GM13977 (cell line): ENCODE measurements at regions not wholly inside any gene's neighbourhood (a gene's known extent, or its start where the extent isn't known, plus 50 kb on each side); places are given as distances from the start of the nearest gene placed in this dataset.
"Not testable (repeated sequence)": the region's sequence is repeated elsewhere in the genome, so short reads cannot be mapped to it uniquely, and the experiment has no call there.

Experiments
- DNase-seq: peaks from one replicate; pipeline ENCODE4 v3.0.0; 2012; ENCODE audit warnings: low spot score
- in situ Hi-C: fragments of 300-500 bp; cut with MboI; formaldehyde crosslinking; loops from one replicate; pipeline ENCODE4 v1.12.0; 2022; ENCODE audit warnings: low sequenced_read_pairs, low pct_unique_long_range_greater_than_20kb, mixed read lengths, inconsistent platforms; ENCODE audit not compliant: unreplicated experiment
- TF ChIP-seq, protein P1 (sequence below): IDR thresholded peaks from 2 replicates; pipeline ENCODE4 v1.5.1; 2012; ENCODE audit warnings: mild to moderate bottlenecking, control low read depth; ENCODE audit not compliant: insufficient read depth; ENCODE audit errors: extremely low read depth, missing control alignments

DNA sequence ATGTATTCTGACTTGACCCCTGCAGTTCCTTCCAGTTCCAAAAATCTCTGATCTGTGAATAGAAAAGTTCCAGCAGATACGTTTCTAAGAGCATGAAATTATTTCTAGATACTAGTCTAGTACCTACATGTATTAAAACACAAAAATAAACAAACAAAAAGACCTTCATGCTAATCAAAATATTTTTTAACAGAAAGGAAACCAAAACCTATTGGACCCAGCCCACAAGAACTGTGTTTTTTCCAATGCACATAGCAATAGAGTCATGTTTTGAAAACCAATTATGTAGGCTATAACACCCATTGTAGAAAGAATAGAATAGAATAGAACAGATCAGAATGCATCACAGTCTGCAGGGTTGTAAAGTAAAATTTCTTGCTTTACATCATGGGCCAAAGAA is 158.6 kb upstream of the TNFAIP3 start:
- DNase-seq = no peak
- TF ChIP-seq, protein P1, sequence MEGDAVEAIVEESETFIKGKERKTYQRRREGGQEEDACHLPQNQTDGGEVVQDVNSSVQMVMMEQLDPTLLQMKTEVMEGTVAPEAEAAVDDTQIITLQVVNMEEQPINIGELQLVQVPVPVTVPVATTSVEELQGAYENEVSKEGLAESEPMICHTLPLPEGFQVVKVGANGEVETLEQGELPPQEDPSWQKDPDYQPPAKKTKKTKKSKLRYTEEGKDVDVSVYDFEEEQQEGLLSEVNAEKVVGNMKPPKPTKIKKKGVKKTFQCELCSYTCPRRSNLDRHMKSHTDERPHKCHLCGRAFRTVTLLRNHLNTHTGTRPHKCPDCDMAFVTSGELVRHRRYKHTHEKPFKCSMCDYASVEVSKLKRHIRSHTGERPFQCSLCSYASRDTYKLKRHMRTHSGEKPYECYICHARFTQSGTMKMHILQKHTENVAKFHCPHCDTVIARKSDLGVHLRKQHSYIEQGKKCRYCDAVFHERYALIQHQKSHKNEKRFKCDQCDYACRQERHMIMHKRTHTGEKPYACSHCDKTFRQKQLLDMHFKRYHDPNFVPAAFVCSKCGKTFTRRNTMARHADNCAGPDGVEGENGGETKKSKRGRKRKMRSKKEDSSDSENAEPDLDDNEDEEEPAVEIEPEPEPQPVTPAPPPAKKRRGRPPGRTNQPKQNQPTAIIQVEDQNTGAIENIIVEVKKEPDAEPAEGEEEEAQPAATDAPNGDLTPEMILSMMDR = no peak
- in situ Hi-C loops = loop anchor here (5.0 kb wide), 2 partner anchors 159 to 234 kb away; partner anchors contain the start of gene TNFAIP3

DNA sequence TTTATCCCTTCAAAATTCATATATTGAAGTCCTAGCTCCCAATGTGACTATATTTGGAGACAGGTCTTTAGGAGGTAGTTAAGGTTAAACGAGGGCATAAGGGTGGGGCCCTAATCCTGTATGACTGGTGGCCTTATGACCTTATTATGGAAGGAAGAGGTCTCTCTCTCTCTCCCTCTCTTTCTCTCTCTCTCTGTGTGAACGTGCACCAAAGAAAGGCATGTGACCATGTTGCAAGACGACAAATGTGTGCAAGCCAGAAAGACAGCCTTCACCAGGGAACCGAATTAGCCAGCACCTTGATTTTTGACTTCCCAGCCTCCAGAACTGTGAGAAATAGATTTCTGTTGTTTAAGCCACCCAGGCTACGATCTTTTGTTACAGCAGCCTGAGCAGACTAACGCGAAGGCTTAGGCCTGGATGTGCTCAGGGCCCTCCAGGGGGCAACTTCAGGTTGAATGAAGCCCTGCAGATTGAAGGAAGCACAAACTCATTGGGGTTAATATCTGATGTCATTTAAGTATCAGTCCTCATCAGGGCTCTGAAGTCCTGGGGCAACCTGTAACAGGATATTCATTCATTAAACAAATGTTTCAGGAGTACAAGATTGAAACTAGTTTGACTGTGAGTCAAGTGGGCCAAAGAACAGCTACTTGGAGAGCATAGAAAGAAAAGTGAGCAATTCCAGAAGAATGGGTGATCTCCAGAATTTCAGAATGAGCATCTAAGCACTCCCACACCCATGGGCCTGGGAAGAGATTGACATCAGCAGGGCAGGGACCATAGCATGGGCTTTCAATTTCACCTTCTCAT is 157.4 kb upstream of the TNFAIP3 start:
- in situ Hi-C loops = loop anchor here (5.0 kb wide), 2 partner anchors 158 to 233 kb away; partner anchors contain the start of gene TNFAIP3
- DNase-seq = no peak
- TF ChIP-seq, protein P1 = peak; percentile 18

DNA sequence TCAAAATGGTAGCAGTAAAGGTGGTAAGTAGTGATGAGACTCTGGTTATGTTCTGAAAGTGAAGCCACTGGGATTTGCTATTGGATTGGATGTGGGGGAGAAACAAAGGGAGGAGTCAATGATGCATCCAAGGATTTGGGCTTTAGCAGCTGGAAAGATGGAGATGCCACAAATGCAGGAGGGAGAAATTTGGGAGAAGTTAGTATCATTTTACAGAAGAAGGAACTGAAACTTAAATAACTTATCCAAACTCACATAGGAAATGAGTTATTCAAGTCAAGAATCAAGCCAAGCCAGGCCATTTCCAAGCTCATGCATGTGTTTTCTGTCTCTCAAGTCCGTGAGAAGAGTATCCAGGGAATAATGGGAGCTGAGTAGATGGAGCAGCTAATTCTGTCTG is 155.1 kb upstream of the TNFAIP3 start:
- in situ Hi-C loops = no loop called here
- TF ChIP-seq, protein P1 = no peak

DNA sequence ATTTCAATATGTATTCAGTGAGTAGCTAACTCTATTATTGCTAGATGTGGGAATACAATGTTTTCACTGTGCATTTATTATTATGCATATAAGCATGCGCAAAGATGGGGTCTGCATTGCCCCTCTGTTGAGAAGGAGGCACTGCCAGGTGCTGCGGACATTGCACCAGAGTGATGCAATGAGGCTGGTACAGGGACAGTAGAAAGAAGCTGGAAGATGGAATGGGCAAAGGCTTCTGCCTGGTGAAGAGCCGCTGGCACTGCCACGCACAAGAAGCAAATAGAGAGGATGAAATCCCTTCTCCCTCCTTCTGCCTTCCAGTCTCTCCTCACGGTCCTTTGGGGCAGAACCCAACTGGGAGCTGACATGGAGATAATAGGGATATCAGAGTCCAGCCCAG is 154.5 kb upstream of the TNFAIP3 start:
- TF ChIP-seq, protein P1 = no peak
- in situ Hi-C loops = no loop called here
- DNase-seq = no peak

More for the DNA sequence above, 155.1 kb upstream of the TNFAIP3 start:
- no peak for DNase-seq

DNA sequence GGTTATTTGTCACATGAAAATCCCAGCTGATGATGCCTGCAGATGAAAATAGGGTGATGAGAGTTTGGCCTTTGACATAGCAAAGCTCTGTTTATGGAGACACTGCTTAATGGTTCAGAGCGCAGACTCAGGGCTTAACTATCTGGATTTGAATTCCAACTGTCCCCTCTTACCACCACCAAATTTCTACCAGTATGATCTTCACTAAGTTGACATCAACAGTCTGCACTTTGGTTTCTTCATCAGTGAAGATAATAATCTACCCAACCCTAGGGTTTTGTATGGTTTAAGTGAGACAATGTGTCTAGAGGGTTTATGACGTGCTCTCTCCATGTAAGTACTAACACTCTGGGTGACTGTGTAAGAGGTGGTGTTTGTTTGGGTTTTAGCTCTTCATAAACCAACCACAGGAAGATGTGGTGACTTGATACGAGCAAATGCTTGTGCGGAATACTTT is 151.4 kb upstream of the TNFAIP3 start:
- TF ChIP-seq, protein P1 = no peak
- DNase-seq = no peak
- in situ Hi-C loops = no loop called here

DNA sequence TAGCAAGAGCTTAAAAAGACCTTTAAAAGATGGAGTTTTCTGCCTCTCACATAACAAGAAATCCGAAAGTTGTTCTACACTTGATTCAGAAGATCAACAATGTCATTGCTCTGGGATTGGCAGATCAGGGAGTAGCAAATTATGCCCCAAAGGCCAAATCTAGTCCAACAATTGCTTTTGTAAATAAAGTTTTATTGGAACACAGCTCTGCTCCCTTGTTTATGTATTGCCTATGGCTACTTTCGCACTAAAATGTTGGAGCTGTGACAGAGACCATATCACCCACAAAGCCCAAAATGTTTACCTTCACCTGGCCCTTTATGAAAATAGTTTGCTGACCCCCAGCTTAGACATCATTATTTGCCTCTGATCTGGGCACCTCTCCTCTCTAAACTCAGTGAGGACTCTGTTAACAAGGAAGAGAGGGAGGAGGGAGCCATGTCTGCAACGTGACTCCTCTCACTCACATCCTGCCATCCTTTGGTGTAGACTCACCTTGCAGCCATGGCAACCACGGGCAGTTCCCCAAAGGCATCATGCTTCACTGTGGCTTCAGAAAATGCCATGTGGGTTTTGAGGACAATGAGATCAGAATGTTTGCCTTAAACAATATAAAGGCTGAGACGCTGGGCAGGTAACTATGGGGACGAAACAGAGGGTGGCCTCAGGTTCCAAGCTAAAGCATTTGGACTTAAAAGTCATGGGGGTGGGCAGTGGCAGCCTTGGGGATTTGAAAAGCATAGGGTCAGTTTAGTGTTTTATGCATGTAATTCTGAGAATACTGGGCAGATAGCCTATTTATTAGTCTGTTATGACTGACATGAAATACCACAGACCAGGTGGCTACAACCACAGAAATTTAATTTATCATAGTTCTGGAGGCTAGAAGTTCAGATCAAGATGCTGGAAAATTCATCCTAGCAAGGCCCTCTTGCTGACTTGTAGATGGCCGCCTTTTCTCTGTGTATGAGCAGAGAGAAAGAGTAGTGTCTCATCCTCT is 149.7 kb upstream of the TNFAIP3 start:
- in situ Hi-C loops = no loop called here
- DNase-seq = no peak
- TF ChIP-seq, protein P1 = no peak

DNA sequence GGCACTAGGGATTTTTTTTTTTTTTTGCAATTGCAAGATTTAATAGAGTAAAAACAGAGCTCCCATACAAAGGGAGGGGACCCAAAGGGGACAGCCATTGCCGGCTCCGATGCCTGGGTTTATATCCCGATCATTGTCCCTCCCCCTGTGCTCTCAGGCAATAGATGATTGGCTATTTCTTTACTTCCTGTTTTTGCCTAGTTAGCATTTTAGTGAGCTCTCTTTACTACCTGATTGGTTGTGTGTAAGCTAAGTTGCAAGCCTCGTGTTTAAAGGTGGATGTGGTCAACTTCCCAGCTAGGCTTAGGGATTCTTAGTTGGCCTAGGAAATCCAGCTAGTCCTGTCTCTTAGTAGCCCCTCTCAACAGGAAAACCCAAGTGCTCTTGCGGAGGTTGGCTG is 148.2 kb upstream of the TNFAIP3 start:
- in situ Hi-C loops, DNase-seq: not testable (repeated sequence)
